ENCODE measurements at regions not wholly inside any gene's neighbourhood (a gene's known extent, or its start where the extent isn't known, plus 50 kb on each side); places are given as distances from the start of the nearest gene placed in this dataset.

DNA sequence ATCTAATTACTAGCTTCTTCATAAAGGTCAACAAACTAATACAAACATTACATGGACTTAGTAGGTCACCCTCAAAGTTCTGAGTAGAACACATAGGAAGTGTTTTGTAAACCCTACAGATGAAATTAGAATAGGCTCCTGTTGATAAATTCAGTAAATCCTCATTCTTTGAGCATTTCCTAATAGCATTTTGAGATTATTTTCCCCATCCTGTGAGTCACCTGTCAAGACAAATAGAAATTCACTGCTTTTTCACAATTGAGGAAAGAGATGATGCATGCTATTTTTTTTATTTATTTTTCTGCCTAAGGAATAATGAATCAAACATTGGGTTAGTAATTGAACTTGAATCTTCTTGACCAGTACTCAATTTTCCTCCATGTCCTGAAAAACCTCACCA, 666.7 kb upstream of the GOT2 start (continued):
- TF ChIP-seq, protein P1, sequence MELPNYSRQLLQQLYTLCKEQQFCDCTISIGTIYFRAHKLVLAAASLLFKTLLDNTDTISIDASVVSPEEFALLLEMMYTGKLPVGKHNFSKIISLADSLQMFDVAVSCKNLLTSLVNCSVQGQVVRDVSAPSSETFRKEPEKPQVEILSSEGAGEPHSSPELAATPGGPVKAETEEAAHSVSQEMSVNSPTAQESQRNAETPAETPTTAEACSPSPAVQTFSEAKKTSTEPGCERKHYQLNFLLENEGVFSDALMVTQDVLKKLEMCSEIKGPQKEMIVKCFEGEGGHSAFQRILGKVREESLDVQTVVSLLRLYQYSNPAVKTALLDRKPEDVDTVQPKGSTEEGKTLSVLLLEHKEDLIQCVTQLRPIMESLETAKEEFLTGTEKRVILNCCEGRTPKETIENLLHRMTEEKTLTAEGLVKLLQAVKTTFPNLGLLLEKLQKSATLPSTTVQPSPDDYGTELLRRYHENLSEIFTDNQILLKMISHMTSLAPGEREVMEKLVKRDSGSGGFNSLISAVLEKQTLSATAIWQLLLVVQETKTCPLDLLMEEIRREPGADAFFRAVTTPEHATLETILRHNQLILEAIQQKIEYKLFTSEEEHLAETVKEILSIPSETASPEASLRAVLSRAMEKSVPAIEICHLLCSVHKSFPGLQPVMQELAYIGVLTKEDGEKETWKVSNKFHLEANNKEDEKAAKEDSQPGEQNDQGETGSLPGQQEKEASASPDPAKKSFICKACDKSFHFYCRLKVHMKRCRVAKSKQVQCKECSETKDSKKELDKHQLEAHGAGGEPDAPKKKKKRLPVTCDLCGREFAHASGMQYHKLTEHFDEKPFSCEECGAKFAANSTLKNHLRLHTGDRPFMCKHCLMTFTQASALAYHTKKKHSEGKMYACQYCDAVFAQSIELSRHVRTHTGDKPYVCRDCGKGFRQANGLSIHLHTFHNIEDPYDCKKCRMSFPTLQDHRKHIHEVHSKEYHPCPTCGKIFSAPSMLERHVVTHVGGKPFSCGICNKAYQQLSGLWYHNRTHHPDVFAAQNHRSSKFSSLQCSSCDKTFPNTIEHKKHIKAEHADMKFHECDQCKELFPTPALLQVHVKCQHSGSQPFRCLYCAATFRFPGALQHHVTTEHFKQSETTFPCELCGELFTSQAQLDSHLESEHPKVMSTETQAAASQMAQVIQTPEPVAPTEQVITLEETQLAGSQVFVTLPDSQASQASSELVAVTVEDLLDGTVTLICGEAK (IDR thresholded peaks at IDR 0.05; ENCODE audit: borderline replicate concordance), result no peak
- TF ChIP-seq DPF2 (IDR thresholded peaks at IDR 0.05), result no peak
- TF ChIP-seq SMAD5 (IDR thresholded peaks at IDR 0.05; ENCODE audit: low read depth), result no peak

GRCh38 chr16:59397638-59398037, 663.5 kb upstream of the GOT2 start:
- Histone ChIP-seq H3K4me2 (ENCODE audit: control insufficient read depth, insufficient read depth) (no peak overlapping the region), H3K27me3 (replicated peaks in 1 of 2; ENCODE audit: control insufficient read depth in 2 of 2, insufficient read depth in 2 of 2, low read length in 1 of 2) (no peaks in the 10 kb centered on the region), H4K20me1 (ENCODE audit: control insufficient read depth, insufficient read depth) (no peaks in the 10 kb centered on the region), H3K27ac (ENCODE audit: control insufficient read depth, insufficient read depth) (no peak overlapping the region), H3K79me2 (ENCODE audit: control insufficient read depth, insufficient read depth, low read length) (no peaks in the 10 kb centered on the region), H3K36me3 (ENCODE audit: control insufficient read depth in 2 of 2, insufficient read depth in 2 of 2, low read length in 1 of 2) (no peaks in the 10 kb centered on the region), H3K9ac (ENCODE audit: control insufficient read depth, insufficient read depth, low read length) (no peak overlapping the region), H3K4me3 (no peak overlapping the region), H3K4me1 (ENCODE audit: control insufficient read depth, insufficient read depth, low read length) (no peaks in the 10 kb centered on the region), H3K9me3 (replicated peaks; ENCODE audit: control insufficient read depth, insufficient read depth, low read length) (no peaks in the 10 kb centered on the region), H2AFZ (ENCODE audit: control insufficient read depth, low read depth, low read length) (no peak overlapping the region)
- BruUV-seq (replicated peaks), result no TSS peak
- DNase-seq (ENCODE audit: low read depth, low spot score) (no peak), FAIRE-seq (no peak), ATAC-seq (no peak)
- intact Hi-C loops (cut with micrococcal nuclease; ENCODE audit: unreplicated experiment), result no loop called here
- ChIA-PET SMC1A (ENCODE audit: uncharacterized antibody, unreplicated experiment) (no interaction called here), RAD21 (ENCODE audit: unreplicated experiment) (no interaction called here), POLR2A (no interaction called here), CTCF (no interaction called here)
- in situ Hi-C loops (cut with MboI), result no loop called here
- TF ChIP-seq ZNF24 (IDR thresholded peaks at IDR 0.05) (peak; percentile 77; the same call in 1 of the 2 replicates), MEF2B (IDR thresholded peaks at IDR 0.05; ENCODE audit: partially characterized antibody, poor library complexity, severe bottlenecking) (no peak)
- TF ChIP-seq, protein P2, sequence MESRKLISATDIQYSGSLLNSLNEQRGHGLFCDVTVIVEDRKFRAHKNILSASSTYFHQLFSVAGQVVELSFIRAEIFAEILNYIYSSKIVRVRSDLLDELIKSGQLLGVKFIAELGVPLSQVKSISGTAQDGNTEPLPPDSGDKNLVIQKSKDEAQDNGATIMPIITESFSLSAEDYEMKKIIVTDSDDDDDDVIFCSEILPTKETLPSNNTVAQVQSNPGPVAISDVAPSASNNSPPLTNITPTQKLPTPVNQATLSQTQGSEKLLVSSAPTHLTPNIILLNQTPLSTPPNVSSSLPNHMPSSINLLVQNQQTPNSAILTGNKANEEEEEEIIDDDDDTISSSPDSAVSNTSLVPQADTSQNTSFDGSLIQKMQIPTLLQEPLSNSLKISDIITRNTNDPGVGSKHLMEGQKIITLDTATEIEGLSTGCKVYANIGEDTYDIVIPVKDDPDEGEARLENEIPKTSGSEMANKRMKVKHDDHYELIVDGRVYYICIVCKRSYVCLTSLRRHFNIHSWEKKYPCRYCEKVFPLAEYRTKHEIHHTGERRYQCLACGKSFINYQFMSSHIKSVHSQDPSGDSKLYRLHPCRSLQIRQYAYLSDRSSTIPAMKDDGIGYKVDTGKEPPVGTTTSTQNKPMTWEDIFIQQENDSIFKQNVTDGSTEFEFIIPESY (IDR thresholded peaks at IDR 0.05), result no peak
- 0% methylated on average over 2 of the region's 2 CpGs for WGBS (ENCODE audit: insufficient coverage, insufficient replicate concordance, low lambda C conversion rate, missing lambda C conversion rate)
